ENCODE measurements at regions not wholly inside any gene's neighbourhood (a gene's known extent, or its start where the extent isn't known, plus 50 kb on each side); places are given as distances from the start of the nearest gene placed in this dataset.

DNA sequence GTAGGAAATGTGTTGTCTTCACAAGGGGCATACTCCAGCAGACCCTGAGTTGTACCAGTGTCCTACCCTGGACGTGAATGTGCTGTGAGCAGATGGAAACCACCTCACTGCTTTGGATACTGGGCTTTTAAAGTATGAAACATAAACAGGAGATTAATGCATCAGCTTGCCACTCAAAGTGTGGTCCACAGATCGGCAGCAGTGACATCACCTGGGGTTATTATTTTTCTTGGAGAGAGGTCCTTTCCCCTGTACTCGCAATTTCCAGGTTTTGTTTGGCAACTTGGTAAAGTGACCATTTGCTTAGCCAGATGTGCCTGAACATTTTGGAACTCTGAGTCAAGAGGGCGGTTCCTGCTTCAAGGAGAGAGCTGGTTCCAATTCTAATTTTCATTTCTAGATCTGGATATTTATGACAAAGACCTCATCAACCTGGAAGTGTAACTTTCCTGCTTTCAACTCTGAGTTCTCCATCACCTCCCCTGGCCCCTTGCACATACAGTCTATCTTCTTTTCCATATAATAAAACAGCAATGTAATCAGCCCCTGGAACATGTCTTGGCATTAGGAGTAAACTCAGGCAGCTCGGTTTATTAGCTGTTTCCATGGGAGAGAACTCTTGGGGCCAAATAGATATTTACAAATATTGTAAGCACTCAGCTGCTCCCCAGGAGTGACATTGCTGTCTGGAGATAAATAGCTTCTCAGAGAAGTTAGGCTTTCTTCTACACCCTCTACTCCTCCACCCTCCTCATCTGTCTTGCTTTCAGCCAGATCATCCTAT lies 237.0 kb upstream of the TBX3 start:
- TF ChIP-seq POLR2A (IDR thresholded peaks at IDR 0.05) (no peak), CTCF (IDR thresholded peaks at IDR 0.05) (no peak)

GRCh38 chr12:114919479-114919878 lies 235.5 kb upstream of the TBX3 start:
- intact Hi-C loops (cut with DNase I; ENCODE audit: low total_unique reads): no loop called here
- no peak overlapping the region for H3K4me3 ChIP-seq (ENCODE audit: low read depth, poor library complexity, severe bottlenecking)
- TF ChIP-seq POLR2A (IDR thresholded peaks at IDR 0.05): no peak
- no peak for TF ChIP-seq CTCF (IDR thresholded peaks at IDR 0.05)
- 81 to 84% methylated on average over 8 of the region's 8 CpGs for WGBS, 2 donors
- DNase-seq (ENCODE audit: low spot score in 2 of 2): no peak

More for the DNA sequence above, 237.0 kb upstream of the TBX3 start:
- H3K4me3 ChIP-seq (ENCODE audit: low read depth, poor library complexity, severe bottlenecking): no peak overlapping the region
- 37 to 58% methylated on average over 5 of the region's 5 CpGs for WGBS, 2 donors
- no peak for DNase-seq (ENCODE audit: low spot score in 2 of 2)
- intact Hi-C loops (cut with DNase I; ENCODE audit: low total_unique reads): no loop called here

GRCh38 chr12:114918535-114919233 lies 234.7 kb upstream of the TBX3 start:
- 54 to 67% methylated on average over 3 of the region's 3 CpGs for WGBS, 2 donors
- DNase-seq (ENCODE audit: low spot score in 2 of 2): no peak
- intact Hi-C loops (cut with DNase I; ENCODE audit: low total_unique reads): no loop called here
- H3K4me3 ChIP-seq (ENCODE audit: low read depth, poor library complexity, severe bottlenecking): no peak overlapping the region
- TF ChIP-seq POLR2A (IDR thresholded peaks at IDR 0.05) (no peak), CTCF (IDR thresholded peaks at IDR 0.05) (no peak)

- TF ChIP-seq CTCF (IDR thresholded peaks at IDR 0.05) (no peak), POLR2A (IDR thresholded peaks at IDR 0.05) (no peak)
- intact Hi-C loops (cut with DNase I; ENCODE audit: low total_unique reads): no loop called here
- H3K4me3 ChIP-seq (ENCODE audit: low read depth, poor library complexity, severe bottlenecking): no peak overlapping the region
- DNase-seq (ENCODE audit: low spot score in 2 of 2): no peak
Measured at GRCh38 chr12:114917953-114918352, 234.0 kb upstream of the TBX3 start.

DNA sequence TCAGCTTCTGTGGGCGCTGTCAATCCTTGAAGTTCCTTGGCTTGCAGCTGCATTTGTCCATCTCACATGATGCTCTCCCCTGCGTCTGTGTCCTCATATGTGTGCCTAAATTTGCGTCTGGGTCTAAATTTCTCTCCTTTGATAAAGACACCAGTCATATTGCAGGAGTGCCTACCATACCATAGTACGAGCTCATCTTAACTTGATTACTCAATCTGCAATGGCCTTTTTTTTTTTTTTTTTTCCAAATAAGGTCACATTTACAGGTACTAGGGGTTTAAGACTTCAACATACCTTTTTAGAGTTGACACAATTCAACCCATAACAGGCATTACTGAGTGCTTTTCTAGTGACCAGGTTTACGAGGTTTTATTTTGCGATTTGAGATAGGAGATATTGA lies 233.3 kb upstream of the TBX3 start:
- no peak overlapping the region for H3K4me3 ChIP-seq (ENCODE audit: low read depth, poor library complexity, severe bottlenecking)
- intact Hi-C loops (cut with DNase I; ENCODE audit: low total_unique reads): no loop called here
- DNase-seq (ENCODE audit: low spot score in 2 of 2): no peak
- no peak for TF ChIP-seq POLR2A (IDR thresholded peaks at IDR 0.05)
- 85 to 97% methylated on average over 6 of the region's 6 CpGs for WGBS, 2 donors

DNA sequence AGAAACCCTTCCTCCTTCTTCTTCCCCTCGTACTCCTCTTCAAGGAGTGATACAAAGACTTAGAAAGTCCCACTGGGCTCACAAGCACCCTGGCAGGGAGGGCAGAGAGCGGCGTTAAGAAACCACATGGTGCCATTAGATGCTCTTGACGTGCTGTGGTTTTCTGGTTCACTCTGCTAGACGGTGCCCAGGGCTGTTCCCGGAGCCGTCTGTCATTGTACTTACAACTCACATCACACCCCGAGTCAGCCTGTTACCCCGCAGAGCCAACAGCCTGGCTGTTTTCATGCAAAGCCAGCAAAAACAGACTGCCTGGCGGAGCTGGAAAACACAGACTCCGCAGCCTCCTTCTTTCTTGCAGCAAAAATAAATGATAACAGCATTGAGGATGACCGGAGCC lies 232.6 kb upstream of the TBX3 start:
- H3K4me3 ChIP-seq (ENCODE audit: low read depth, poor library complexity, severe bottlenecking): no peak overlapping the region
- 68 to 70% methylated on average over 12 of the region's 12 CpGs for WGBS, 2 donors
- intact Hi-C loops (cut with DNase I; ENCODE audit: low total_unique reads): no loop called here
- no peak for DNase-seq (ENCODE audit: low spot score in 2 of 2)
- no peak for TF ChIP-seq CTCF (IDR thresholded peaks at IDR 0.05)
- no peak for TF ChIP-seq POLR2A (IDR thresholded peaks at IDR 0.05)

Measured in lower leg skin (tissue), 4 donors.